ENCODE measurements at regions not wholly inside any gene's neighbourhood (a gene's known extent, or its start where the extent isn't known, plus 50 kb on each side); places are given as distances from the start of the nearest gene placed in this dataset.
A peak's percentile ranks its signal among the peaks of the same experiment; 100 is the strongest.

DNA sequence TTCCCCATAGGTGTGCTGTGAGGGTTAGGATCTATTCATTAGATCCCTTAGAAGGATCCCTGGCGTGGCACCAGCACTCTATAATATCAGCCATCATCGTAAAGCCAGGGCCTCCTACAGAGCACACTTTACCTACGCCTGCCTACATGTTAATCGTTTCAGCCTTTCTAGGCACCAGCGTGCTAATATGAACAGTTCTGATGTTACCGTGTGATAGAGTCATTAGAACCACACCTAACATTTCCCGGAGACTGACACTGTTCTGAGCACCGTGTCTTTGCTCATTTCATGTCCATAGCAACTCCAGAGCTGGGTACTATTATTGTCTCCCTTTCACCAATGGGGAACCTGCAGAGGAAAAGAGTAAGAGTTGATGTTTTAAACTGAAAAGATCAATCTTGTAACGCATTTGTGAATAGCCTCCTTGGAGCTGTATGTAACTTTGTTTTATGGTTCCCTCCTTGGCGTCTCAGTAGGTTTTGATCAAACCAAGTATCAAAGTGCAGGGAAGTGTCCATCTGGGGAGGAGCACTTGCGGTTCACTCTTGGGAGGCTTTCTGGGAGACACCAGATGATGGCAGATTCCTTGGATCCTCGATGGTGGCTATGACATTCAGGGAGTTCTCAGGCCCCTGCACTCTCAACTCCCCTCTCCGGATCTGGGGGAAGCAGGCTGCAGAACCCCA, 73.8 kb upstream of the KCNG1 start:
- no peak for DNase-seq (ENCODE audit: low read depth)

GRCh38 chr20:51095633-51096521, 73.0 kb upstream of the KCNG1 start:
- DNase-seq (ENCODE audit: low read depth) = no peak

DNA sequence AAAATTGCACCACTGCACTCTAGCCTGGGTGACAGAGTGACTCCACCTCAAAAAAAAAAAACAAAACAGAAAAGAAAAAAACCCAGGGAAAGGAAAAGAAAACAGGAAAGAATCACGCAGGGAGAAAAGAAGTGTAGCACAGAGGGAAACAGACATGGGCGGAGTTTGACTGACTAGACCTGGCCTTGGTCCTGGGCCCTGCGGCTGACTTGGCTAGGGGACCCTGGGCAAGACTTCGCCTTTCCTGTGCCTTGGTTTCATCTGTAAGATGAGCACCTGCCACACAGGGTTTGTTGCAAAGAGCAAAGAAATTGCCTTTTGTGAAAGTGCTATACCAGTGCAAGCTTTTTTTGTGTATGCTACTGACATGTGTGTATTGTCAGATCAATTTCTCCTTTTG, 71.3 kb upstream of the KCNG1 start:
- DNase-seq (ENCODE audit: low read depth) = no peak

DNA sequence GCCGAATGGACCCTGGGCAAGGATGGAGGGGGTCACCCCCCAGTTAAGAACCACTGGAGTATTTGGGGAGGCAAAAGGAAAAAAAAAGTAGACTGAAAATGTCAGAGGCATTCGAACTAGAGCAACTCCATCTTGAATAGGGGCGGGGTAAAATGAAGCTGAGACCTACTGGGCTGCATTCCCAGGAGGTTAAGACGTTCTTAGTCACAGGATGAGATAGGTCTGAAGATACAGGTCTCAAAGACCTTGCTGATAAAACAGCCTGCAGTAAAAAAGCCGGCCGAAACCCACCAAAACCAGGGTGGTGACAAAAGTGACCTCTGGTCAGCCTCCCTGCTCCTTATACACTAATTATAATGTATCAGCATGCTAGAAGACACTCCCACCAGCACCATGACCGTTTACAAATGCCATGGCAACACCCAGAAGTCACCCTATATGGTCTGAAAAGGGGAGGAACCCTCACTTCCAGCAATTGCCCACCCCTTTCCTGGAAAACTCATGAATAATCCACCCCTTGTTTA, 70.4 kb upstream of the KCNG1 start:
- no peak for DNase-seq (ENCODE audit: low read depth)

- peak; percentile 25 for DNase-seq (ENCODE audit: low read depth)
Measured at GRCh38 chr20:51092338-51092737, 69.4 kb upstream of the KCNG1 start.

- DNase-seq (ENCODE audit: low read depth) = no peak
Measured at GRCh38 chr20:51091406-51092195, 68.7 kb upstream of the KCNG1 start.

GRCh38 chr20:51089840-51090239, 66.9 kb upstream of the KCNG1 start:
- no peak for DNase-seq (ENCODE audit: low read depth)

DNA sequence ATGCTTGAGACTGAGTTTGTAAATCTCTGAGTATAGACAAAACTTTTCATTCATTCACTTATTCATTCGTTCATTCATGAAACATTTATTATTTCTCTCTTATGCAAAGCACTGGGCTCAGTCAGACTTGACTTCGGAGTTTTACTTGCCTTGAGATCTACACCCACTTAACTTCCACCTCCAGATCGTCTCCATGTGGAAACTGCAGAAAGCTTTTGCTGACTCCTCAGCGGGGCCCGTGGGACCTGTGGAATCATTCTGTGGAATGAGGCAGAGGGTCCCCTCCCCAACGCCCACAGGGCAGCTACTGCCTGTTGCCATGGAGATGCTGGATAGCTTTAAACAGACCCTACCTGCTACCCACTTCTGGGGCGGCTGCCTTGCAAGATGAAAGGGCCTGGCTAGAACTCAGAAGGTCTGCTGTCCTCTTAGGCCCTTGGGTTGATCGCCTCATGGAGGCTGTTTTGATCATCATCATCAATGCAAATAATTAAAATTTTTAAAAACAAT, 66.4 kb upstream of the KCNG1 start:
- DNase-seq (ENCODE audit: low read depth) = no peak

DNA sequence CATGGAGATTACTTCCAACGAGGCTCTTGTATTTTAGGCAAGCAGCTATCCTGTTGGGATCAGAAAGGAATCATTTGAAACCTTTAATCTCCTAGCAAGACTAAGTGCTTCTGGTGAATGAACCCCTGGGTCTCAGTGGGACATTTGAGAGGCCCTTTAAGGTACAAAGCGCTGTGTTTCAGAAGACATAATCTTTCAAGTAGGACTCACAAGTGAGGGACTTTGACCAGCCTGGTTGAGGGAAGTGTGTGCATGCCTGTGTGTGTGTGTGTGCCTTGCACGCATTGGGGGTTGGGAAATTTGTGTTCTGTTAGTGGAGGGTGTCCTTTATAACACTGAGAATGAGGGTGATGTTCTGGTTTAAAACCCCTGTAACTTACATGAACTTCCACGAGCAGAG, 64.4 kb upstream of the KCNG1 start:
- no peak for DNase-seq (ENCODE audit: low read depth)

GRCh38 chr20:51085769-51086168, 62.9 kb upstream of the KCNG1 start:
- DNase-seq (ENCODE audit: low read depth) = no peak

- no peak for DNase-seq (ENCODE audit: low read depth)
Measured at GRCh38 chr20:51084593-51085377, 61.9 kb upstream of the KCNG1 start.

DNA sequence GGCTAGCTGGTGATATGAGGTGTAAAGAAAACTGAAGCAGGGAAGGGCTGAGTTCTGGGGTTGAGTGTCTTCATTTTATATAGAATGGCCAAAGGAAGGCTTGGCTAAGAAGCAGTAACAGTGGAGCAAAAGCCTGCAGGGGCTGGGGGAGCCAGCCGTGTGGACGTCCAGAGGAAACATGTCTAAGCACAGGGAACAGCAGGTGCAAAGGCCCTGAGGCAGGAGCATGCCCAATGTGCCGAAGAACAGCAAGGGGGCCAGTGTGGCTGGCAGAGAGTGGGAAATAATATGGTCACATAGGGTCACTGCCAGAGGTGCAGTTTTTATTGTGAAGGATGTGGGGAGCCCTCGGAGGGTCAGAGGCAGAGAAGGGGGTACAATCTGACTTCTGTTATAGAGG, 60.5 kb upstream of the KCNG1 start:
- DNase-seq (ENCODE audit: low read depth) = no peak

- DNase-seq (ENCODE audit: low read depth) = no peak
Measured at GRCh38 chr20:51082988-51083387, 60.1 kb upstream of the KCNG1 start.

DNA sequence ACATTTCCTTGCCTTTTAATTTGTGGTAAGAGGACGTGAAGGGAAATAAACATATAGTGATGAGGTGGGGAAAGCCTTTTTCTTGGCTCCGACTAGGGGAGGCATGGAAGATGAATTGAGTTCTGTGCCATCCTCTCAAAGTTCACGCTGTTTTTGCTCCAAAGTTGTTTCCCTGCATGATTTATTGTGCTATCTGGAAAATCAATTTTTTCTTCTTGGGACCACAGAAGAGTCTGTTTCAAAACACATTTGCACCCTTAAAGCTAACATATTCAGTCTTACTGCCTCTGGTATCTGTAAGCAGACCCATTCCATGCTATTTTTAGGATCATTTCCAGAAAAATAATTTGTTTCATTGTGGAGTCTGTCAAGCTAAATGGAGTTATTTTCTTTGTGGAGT, 57.6 kb upstream of the KCNG1 start:
- no peak for DNase-seq (ENCODE audit: low read depth)

DNA sequence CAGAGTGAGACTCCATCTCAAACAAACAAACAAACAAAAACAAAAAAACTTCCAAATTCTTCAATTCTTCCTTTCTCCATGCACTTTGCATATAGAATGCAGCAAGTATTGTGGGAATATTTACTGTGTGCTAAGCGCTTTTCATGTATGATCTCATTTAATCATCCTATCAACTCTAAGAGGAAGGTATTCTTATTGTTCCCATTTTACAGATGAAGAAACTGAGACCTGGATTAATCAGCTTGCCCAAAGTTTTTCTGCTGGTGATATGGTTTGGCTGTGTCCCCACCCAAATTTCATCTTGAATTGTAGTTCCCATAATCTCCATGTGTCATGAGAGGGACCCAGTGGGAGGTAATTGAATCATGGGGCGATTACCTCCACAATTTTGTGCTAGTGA, 56.6 kb upstream of the KCNG1 start:
- DNase-seq (ENCODE audit: low read depth) = no peak

GRCh38 chr20:51077686-51078060, 54.8 kb upstream of the KCNG1 start:
- no peak for DNase-seq (ENCODE audit: low read depth)

GRCh38 chr20:51076786-51077685, 54.1 kb upstream of the KCNG1 start:
- no peak for DNase-seq (ENCODE audit: low read depth)

DNA sequence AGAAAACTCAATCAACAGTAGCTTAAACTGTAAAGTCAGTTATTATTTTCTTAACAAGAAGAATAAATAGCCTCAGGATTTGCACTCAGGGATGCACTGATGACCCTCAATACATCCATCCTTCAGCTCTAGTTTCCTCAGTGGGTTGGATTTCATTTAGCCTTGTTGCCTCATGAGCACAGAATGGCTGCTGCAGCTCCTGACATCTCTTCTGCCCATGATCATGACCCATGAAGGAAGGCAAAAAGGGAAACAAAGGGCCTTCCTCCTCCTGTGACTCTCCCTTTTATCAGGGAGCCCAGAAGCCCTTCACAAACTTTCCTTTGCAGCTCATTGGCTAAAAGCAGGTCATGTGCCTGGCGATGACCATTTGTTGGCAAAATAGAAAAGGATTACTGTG, 51.2 kb upstream of the KCNG1 start:
- no peak for DNase-seq (ENCODE audit: low read depth)
